ENCODE measurements at regions not wholly inside any gene's neighbourhood (a gene's known extent, or its start where the extent isn't known, plus 50 kb on each side); places are given as distances from the start of the nearest gene placed in this dataset.

DNA sequence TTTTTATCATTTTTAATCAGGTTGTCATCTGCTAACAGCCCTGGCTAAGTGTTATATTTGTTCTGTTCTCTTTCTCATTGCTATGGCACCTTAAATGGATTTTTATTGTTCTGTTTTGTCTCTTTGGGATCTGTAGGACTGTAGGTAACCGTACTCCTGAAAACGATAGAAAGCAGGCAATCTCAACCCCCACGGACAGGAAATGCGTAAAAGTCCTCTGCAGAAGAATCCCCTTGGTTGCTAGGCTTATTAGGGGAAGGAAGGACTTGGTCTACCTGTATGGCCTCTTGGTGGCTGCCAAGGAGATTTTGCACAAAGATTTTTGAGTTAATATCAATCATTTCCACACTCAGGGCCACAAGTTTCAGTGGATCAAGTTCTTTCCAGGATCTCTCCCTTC, 571.9 kb upstream of the ZNF385D start:
- TF ChIP-seq, protein P1, sequence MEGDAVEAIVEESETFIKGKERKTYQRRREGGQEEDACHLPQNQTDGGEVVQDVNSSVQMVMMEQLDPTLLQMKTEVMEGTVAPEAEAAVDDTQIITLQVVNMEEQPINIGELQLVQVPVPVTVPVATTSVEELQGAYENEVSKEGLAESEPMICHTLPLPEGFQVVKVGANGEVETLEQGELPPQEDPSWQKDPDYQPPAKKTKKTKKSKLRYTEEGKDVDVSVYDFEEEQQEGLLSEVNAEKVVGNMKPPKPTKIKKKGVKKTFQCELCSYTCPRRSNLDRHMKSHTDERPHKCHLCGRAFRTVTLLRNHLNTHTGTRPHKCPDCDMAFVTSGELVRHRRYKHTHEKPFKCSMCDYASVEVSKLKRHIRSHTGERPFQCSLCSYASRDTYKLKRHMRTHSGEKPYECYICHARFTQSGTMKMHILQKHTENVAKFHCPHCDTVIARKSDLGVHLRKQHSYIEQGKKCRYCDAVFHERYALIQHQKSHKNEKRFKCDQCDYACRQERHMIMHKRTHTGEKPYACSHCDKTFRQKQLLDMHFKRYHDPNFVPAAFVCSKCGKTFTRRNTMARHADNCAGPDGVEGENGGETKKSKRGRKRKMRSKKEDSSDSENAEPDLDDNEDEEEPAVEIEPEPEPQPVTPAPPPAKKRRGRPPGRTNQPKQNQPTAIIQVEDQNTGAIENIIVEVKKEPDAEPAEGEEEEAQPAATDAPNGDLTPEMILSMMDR (IDR thresholded peaks at IDR 0.05; ENCODE audit: borderline replicate concordance, extremely low read depth, low read length, poor library complexity, severe bottlenecking) = no peak
- TF ChIP-seq EZH2 (IDR thresholded peaks at IDR 0.05; ENCODE audit: borderline replicate concordance, low read depth, low read length, severe bottlenecking) = no peak

Measured in DND-41 (cell line).